ENCODE measurements at regions not wholly inside any gene's neighbourhood (a gene's known extent, or its start where the extent isn't known, plus 50 kb on each side); places are given as distances from the start of the nearest gene placed in this dataset.

DNA sequence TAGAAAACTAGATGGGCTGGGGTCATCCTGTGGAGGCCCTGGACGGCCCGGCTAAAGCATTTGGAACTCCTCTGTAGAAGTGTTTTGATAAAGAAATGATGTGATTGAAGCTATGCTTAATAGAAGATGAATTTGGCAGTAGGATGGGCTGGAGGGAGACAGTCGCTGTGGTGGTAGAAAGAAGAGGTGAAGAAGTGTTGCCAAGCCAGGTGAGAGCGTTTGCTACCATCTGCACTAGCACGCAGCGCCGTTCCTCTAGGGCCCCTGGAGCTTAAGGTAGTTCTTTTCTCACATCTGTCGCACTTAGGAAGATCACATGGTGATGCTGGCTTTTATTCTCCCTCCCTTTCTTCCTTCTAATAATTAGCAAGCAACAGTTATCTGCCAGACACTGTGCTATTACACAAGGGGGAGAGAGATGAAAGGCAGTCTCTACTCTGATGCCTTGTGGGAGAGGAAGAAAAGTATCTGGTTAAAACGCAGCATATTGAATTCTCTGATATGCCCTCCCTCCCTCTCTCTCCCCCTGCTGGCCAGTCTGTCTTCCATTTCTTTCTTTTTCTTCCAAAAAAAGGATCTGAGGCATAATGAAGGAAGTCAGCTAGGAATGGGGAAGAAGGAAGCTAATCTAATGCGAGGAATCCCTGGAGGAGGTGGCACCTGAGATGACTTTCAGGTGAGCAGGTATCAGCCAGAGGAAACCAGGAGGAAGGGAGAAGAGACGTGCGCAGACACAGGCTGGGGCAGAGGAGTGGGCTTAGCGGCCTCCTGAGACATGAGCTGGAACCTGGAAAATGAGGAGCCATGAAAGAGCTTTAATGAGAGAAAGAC lies 162.3 kb upstream of the KLF14 start:
- in situ Hi-C loops (cut with MboI; ENCODE audit: low sequenced_read_pairs): loop anchor here (10.0 kb wide), 2 partner anchors 109 to 149 kb away; no protein-coding TSS in a partner anchor

DNA sequence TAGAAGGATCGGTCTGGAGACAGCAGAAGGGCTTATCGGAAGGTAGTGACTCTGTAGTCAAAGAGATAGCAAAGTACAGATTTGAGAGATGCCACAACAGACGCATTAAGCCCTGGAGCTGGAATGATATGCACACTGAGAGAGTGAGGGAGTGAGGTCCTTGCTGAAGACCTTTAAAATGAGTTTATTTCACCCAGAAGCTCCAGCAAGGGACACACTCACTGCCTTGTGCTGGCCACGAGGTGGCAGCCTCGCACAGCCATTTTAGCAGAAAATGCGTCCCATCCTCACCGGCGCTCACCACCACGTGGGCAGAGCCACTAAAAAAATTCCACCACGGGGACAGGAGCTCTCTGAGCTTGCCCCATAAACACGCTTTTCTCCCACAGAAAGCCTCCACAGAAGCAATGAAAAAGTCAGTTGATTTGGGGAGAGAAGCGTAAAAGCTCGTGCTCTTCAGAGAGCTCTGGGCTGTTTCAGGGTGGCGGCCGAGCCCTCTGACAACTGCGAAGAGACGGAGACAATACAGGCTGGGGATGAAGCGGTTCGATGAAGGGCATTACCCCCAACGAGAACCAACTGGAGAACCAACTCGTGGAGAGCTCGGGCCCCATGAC lies 163.0 kb upstream of the KLF14 start:
- in situ Hi-C loops (cut with MboI; ENCODE audit: low sequenced_read_pairs): loop anchor here (10.0 kb wide), 2 partner anchors 108 to 148 kb away; no protein-coding TSS in a partner anchor

DNA sequence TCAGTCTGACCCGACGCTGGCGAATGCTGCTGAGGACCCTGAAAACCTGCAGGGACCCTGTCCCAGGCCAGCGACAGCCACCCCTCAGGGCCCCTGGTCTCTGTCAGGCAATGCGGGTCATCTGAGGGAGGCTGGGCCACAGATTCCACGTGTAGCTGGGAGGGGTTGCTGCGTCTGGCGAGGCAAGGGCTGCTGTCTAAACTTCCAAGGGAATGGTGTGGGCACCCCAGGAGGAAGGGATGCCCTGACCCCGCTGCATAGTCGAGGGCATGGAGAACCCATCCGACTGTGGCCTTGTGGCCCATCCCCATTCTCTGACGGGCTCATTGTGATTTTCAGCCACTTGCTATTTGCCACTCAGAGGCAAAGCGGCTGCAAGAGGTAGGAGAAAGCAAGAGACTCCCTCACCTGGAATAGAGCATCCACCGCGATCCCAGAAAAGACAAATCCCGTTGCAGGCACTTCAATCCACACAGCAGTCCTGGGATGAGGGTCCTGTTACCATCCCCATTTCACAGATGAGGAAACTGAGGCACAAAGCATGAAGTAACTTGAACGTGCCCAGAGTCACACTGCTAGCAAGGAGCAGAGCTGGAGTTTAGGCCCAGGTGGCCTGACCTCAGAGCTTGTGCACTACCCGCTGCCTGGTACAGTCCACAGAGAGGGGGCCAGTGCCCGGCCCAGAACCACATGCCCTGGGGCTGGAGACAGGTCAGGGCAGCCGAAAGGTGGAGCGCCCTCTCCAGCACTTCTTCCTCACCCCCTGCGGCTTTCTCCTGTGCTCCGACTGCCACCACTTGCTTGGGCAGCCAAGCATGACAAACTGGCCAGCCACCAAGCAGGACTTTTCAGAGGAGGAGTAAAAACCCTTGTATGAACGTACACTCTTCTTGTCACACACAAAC lies 163.8 kb upstream of the KLF14 start:
- in situ Hi-C loops (cut with MboI; ENCODE audit: low sequenced_read_pairs): loop anchor here (10.0 kb wide), 2 partner anchors 107 to 147 kb away; no protein-coding TSS in a partner anchor

DNA sequence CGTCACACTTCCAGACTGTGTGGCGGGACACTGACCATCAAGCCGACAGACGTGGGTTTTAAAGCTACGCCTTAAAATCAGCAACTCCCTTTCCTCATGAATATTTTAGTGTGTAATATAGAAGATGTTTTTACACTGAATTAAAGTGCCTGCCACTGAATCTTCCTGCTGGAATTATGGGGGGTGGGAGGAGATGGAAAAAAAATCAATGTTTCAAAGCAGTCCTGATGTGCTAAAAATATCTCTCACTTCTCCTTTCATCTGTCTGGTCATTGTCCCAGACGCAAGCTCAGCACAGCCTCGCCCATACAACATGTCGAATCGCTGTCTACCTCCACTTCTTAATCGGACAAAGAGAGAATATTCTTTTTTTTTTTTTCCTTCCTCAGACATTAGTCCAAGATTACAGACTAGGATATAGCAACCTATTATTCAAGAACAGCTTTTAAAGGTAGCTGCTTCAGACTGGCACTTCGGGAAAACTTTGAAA lies 165.1 kb upstream of the KLF14 start:
- in situ Hi-C loops (cut with MboI; ENCODE audit: low sequenced_read_pairs): loop anchor here (10.0 kb wide), 2 partner anchors 106 to 146 kb away; no protein-coding TSS in a partner anchor

DNA sequence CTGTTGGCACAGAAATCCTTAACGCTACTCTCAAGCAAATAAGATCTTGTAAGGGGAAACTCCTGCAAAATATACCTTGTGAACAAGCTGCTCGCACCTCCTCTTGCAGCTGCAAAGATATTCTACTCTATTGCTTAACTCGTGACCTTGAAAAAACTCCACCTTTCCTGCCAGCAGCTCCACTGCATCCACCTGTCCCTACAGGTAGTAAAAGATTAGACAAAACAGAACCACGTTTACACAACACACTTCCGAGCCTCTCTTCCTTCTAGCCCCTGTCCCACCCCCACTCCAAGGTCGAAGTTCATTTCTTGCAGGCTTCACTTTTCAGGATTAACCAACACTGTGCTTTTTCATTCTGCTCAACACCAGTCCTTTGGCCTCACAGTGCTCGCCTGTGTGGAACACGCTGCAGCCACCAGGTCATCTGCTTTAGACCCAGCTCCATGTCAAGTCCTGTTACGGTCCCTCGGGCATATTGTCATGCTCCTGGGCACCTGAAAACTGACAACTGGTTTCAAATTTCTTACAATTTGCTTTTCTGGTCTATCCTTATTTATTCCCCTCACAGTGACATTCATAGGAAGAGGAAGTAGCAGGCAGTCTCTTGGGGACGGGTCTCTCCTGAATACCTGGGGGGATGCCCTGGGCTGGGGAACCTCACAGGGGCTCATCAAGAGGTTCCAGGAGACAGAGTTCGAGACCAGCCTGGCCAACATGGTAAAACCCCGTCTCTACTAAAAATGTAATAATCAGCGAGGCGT lies 165.8 kb upstream of the KLF14 start:
- in situ Hi-C loops (cut with MboI; ENCODE audit: low sequenced_read_pairs): loop anchor here (10.0 kb wide), 2 partner anchors 105 to 145 kb away; no protein-coding TSS in a partner anchor

DNA sequence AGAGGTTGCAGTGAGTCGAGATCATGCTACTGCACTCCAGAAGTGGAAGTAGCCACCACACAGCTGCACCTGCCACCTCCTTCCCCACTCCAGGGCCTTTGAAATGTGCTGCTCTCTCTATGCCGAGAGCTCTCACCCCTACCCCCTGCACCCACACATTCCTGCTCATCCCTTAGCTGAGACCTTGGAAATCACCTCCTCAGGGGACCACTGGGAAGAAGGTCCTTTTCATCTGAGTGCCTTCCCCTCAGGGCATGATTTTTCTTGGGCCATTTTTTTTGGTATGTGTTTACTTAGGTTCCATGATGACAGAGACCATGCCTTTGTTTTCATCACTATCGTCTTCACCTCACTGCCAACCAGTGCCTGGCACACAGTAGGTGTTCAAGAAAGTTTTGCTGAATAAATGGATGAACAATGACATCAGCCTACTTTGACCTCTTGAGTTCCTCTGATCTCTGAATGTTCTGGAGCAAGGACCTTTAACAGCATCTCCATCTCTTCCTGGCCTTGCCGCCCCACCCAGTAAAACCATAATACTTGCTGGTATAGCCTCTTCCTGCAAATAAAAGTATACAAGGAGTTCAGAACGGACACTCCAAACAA lies 166.6 kb upstream of the KLF14 start:
- in situ Hi-C loops (cut with MboI; ENCODE audit: low sequenced_read_pairs): no loop called here

DNA sequence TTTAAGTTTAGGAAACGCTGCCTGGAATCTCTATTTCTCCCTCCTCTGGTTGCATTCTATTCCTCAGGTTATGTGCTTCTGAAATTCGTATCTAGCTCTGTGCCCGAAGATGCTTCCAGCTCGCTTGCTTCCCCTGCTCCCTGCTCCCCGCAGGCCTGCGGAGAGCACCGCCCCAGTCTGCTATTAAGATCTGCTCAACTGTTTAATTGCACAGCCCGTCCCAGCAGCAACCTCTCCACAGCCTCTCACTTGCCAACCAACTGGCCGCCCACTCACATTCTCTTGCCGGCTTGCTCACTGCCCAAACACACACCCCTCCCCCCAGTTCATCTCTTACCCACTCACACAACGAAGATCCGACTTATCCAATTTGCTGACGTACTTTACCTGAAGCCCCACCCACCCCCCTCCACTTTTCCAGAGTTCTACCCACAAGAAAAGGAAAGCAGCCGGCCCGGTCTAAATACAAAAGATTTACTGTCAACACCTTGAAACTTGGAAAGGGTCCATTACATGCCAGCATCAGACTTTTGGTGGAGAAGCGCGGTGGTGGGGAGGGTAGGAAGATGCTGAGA lies 167.3 kb upstream of the KLF14 start:
- in situ Hi-C loops (cut with MboI; ENCODE audit: low sequenced_read_pairs): no loop called here

DNA sequence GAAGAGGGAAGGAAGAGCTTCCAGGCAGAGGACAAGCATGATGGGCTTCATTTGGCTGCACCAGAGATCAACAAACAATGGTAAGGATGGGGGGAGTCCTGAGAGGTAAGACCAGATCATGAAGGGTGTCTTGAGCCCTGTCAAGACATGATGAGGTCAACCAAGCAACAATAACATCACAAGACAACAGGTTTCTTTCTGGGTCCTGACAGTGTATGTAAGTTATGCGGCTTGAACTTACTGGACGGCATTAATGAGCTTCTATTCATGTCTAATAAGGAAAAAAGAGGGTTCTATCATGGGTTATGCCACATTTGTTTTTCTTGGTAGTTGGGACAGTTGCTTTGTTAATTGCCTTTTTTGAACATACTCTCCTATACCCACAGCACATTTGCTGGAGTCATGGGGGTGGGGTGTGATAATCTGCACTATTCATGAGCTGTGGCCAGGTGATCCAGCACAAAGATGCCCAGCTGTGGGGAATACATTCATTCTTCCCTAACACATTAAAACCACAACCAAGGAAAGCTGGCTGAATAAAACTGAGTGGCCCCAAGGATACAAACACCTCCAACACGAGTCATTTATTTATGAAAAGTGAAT lies 168.8 kb upstream of the KLF14 start:
- in situ Hi-C loops (cut with MboI; ENCODE audit: low sequenced_read_pairs): no loop called here

DNA sequence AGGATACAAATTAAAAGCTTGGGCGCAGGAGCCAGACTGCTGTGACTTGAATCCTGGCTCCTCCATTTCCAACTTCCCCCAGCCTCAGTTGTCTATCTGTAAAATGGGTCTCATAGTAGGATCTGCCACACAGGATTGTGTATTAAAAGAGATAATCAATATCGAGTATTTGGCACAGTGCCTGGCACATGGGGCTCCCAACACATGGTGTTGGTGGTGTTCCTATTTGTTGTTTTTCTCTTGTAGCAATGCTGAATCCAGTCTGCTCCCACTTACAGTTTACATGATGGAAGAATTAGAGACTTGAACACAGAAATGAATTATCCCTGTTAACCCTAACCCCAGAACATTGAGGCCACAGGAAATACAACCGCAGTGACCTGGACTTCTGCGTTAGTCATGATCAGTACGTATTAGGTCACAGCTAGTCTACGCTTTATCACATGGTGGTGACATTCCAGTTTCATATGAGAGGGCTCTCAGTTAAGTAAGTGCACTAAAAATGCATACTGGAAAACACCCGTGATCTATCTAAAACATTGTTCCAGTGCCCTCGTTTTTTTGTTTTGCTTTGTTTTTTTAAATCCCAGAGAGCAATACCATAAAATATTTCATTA lies 169.5 kb upstream of the KLF14 start:
- in situ Hi-C loops (cut with MboI; ENCODE audit: low sequenced_read_pairs): no loop called here

DNA sequence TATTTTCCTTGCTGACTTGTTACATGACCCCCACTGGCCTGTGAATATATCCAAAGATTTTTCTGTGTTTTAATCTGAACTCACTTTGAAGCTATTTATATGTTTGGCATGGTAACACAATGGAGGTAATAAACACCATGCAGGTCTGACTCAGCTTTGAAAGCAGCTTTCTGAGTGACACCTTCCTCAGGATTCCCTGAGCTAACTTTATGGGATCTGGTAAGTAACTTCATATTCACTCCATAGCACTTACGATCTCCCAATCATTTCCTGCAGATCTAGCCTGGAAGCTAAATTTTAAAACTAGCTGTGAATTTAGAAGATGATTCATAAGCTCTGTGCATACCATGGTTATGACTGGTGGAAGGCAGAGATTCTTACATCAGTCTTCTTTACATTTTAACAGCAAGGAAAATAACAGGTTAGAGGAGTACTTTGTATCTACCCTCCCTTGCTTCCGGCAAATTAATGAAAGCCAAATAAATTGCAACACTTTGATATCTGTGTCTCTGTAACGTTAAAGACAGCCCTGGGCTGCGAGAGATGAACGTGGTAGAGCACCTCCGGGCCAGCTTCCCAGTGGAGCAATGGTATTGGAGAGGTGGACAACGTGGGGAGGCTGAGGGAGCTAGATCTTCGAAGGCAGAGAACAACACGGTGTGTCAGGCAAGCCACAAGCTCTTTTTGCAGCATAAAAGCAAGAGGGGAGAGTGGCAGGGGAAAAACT lies 170.2 kb upstream of the KLF14 start:
- in situ Hi-C loops (cut with MboI; ENCODE audit: low sequenced_read_pairs): no loop called here

DNA sequence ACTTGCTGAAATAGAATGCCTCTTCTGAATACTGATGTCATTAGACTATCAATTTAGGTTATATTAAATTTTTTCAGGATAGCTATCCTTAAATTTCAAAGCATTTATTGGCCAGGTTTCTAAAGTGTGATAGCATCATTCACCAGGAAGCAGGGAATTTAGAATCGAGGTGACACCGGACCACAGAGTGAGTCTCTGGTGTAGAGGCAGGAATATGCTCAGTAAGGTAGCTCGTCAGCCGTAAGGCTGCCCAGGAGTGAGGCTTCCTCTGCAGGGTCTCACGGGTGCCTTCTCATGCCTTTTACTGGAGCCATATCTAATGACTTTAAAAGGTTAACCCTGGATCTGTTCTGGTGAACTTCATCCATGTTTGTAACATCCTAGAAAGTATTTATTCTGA lies 170.8 kb upstream of the KLF14 start:
- in situ Hi-C loops (cut with MboI; ENCODE audit: low sequenced_read_pairs): no loop called here

DNA sequence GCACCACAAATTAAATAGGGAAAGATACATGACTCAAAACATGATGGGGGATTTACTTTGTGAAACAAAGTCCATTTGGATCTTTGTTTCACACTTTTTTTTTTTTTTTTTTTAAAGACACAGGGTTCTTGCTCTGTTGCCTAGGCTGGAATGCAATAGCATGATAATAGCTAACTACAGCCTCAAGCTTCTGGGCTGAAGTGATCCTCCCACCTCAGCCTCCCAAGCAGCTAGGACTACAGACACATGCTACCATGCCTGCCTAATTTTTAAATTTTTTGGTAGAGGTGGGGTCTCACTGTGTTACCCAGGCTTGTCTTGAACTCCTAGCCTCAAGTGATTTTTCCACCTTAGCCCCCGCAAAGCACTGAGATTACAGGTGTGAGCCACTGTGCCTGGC lies 172.6 kb upstream of the KLF14 start:
- in situ Hi-C loops (cut with MboI; ENCODE audit: low sequenced_read_pairs): no loop called here

DNA sequence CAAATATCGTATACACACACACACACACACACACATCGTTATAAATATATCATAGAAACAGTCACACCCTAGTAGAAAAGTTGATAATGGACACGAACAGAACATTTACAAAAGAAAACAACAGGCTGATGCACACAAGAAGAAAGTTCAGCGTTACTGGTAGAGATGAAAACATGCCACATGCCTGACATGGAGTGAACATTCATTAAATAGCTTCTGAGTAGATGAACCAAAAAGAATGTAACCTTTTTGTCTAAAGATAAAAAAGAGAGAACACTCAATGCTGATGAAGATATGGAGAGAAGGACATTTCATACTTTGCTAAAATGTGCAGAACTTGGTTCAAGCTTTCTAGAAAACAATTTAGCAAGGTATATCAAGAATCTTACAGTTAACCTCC lies 173.4 kb upstream of the KLF14 start:
- in situ Hi-C loops (cut with MboI; ENCODE audit: low sequenced_read_pairs): no loop called here

DNA sequence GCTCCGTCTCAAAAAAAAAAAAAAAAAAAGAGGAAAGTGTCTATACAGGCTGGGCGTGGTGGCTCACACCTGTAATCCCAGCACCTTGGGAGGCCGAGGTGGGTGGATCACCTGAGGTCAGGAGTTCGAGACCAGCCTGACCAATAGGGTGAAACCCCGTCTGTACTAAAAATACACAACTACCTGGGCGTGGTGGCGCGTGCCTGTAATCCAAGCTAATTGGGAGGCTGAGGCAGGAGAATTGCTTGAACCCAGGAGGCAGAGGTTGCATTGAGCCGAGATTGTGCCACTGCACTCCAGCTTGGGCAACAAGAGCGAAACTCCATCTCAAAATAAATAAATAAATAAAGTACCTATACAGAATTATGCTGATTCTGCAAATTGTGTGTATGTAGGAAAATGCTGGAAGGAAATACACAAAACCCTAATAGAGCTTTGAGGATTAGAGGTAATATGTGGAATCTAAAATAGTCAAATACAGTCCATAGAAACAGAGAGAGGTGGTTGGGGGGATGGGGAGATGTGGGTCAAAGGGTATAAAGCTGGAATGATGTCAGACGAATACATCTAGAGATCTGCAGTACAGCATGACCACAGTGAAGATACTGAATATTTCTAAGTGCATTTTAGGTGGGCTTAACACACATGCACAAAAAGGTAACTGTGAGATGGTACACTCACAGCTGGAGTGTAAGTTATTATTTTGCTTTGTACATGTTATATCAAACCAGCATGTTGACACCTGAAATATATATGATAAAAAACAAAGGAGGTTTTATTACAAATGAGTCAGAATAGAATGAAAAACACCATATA lies 174.5 kb upstream of the KLF14 start:
- in situ Hi-C loops (cut with MboI; ENCODE audit: low sequenced_read_pairs): no loop called here

DNA sequence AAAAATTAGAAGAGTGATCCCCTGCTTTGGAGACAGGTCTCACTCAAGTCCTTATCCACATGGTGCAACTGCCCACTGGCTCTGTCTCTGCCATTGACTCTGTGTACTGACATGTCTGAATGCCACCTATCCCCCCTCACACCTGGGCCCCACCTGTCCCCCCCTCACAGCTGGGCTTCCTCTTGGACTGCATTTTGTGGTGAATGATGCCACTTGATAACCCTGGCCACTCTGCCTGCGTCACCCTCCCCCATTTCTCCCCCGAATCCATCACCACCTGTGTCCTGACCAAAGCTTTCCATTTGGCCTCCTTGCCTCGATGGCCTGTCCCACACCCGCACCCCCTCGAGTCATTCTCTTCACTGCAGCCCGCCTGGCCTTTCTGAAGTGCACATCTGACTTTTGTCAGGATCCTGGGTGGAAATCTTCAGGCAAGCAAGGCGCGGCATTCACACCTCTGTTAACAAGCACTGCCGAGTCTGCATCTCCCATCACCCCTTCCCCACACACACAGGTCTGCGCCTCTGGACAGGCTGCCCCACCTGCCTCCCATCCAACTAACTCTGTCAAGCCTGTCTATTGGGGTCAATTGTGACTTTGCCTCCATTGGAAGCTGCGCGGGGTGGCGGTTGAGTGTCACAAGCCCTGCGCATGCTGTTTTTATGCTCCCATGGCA lies 175.3 kb upstream of the KLF14 start:
- in situ Hi-C loops (cut with MboI; ENCODE audit: low sequenced_read_pairs): no loop called here

DNA sequence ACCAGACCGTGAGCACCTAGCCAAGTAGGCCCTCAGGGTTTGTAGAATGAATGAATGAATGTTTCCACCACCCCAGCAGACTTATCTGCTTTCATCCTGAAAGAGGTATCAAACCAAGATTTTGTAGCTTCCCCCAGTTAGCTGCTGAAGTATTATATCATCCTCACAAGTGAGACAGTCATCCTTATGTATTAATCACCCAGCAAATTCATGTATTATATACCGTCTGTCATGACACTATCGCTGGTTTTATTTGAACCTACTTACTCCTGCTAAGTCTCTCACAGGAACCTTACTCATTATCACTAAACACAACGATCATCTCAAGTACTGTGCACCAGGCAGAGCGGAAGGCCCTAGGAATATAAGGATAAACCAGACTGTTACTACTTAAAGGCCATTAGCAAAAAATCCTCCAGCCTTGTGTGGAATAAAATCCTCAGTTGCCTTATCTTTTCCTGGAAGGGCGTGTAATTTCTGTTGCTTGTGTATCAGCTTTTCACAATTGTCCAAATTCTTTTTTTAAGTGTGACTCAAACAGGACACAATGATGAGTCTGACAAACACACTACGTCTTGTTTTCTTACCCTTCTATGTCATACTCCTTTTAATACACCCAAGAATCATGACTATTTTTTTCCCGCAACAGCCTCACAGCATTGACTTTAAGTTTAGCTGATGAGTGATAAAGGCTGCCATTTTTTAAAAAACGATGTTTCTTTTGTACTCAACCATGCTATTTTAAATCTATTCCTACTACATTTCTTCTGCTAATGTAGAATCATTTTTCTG lies 176.1 kb upstream of the KLF14 start:
- in situ Hi-C loops (cut with MboI; ENCODE audit: low sequenced_read_pairs): no loop called here
